ENCODE measurements at regions not wholly inside any gene's neighbourhood (a gene's known extent, or its start where the extent isn't known, plus 50 kb on each side); places are given as distances from the start of the nearest gene placed in this dataset.

DNA sequence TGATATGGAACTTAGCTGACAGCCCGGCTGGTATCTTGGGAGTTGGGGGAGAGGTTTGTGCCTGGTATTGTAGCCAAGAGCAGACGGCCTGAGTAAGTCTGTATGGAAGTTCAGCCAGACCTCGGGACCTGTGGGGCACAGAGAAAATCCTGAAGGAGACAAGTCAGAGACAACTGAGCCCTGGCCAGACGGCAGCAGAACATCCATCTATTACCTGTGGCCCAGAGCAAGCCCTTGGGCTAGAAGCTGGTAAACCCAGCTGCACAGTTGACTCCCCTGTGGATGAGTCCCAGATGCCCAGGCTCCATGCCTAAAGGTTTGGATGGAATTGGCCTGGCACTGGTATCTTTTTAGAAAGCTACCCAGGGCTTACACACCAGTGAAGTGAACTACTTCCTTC, 70.4 kb upstream of the DLG1 start:
- Histone ChIP-seq H3K9me3 (ENCODE audit: control insufficient read depth, insufficient read depth, low read depth, low read length) (no peaks in the 10 kb centered on the region), H3K27me3 (ENCODE audit: control insufficient read depth, insufficient read depth, low read length) (peaks cover 12% of the 10 kb centered on the region), H3K4me3 (ENCODE audit: low read depth in 2 of 2, low read length in 2 of 2) (no peak overlapping the region), H3K4me1 (ENCODE audit: control insufficient read depth, insufficient read depth, low read length) (no peaks in the 10 kb centered on the region), H3K27ac (ENCODE audit: low read length) (no peak overlapping the region), H3K36me3 (ENCODE audit: control insufficient read depth, insufficient read depth, low read length) (no peaks in the 10 kb centered on the region)
- ATAC-seq (no peak), DNase-seq (ENCODE audit: low read depth, low spot score) (no peak)
- CTCF ChIA-PET, result no interaction called here
- intact Hi-C loops (cut with micrococcal nuclease; ENCODE audit: unreplicated experiment), result no loop called here
- POLR2A ChIA-PET, result no interaction called here
- in situ Hi-C loops (cut with HindIII; ENCODE audit: low pct_unique_long_range_greater_than_20kb, low sequenced_read_pairs), result no loop called here
- TF ChIP-seq SIN3A (IDR thresholded peaks at IDR 0.05; ENCODE audit: borderline replicate concordance, insufficient read depth, low read depth, low read length), result no peak
- TF ChIP-seq CTCF (IDR thresholded peaks at IDR 0.05), result no peak
- no peak for TF ChIP-seq POLR2AphosphoS5 (IDR thresholded peaks at IDR 0.05; ENCODE audit: low read depth, low read length)
- TF ChIP-seq REST (IDR thresholded peaks at IDR 0.05; ENCODE audit: insufficient read depth in 1 of 2, low read depth in 2 of 2, low read length in 1 of 2), result no peak
- TF ChIP-seq TCF7L2 (IDR thresholded peaks at IDR 0.05; ENCODE audit: low read depth, low read length), result no peak
- no TSS peak for BruUV-seq (replicated peaks)

- intact Hi-C loops (cut with micrococcal nuclease; ENCODE audit: unreplicated experiment) (no loop called here), in situ Hi-C loops (cut with HindIII; ENCODE audit: low pct_unique_long_range_greater_than_20kb, low sequenced_read_pairs) (no loop called here)
- no peak for ATAC-seq
- no peak for TF ChIP-seq TCF7L2 (IDR thresholded peaks at IDR 0.05; ENCODE audit: low read depth, low read length)
- TF ChIP-seq REST (IDR thresholded peaks at IDR 0.05; ENCODE audit: insufficient read depth in 1 of 2, low read depth in 2 of 2, low read length in 1 of 2), result no peak
- no peak for TF ChIP-seq POLR2AphosphoS5 (IDR thresholded peaks at IDR 0.05; ENCODE audit: low read depth, low read length)
- TF ChIP-seq SIN3A (IDR thresholded peaks at IDR 0.05; ENCODE audit: borderline replicate concordance, insufficient read depth, low read depth, low read length), result no peak
- TF ChIP-seq CTCF (IDR thresholded peaks at IDR 0.05), result no peak
- ChIA-PET CTCF (no interaction called here), POLR2A (no interaction called here)
- H3K36me3 ChIP-seq (ENCODE audit: control insufficient read depth, insufficient read depth, low read length), result no peaks in the 10 kb centered on the region
- no peak overlapping the region for H3K27ac ChIP-seq (ENCODE audit: low read length)
- H3K4me1 ChIP-seq (ENCODE audit: control insufficient read depth, insufficient read depth, low read length), result no peaks in the 10 kb centered on the region
- peaks cover 12% of the 10 kb centered on the region for H3K27me3 ChIP-seq (ENCODE audit: control insufficient read depth, insufficient read depth, low read length)
- H3K4me3 ChIP-seq (ENCODE audit: low read depth in 2 of 2, low read length in 2 of 2), result no peak overlapping the region
- no TSS peak for BruUV-seq (replicated peaks)
- no peaks in the 10 kb centered on the region for H3K9me3 ChIP-seq (ENCODE audit: control insufficient read depth, insufficient read depth, low read depth, low read length)
- DNase-seq (ENCODE audit: low read depth, low spot score), result no peak
Measured at GRCh38 chr3:197368330-197368729, 69.9 kb upstream of the DLG1 start.

Data from Panc1 (cell line).